HepG2 (cell line): ENCODE measurements at regions not wholly inside any gene's neighbourhood (a gene's known extent, or its start where the extent isn't known, plus 50 kb on each side); places are given as distances from the start of the nearest gene placed in this dataset.

Source experiments
- CEBPG ChIP-seq: IDR thresholded peaks from 2 replicates; pipeline ENCODE4 v1.6.1; 2016
- ELF4 ChIP-seq: sonication (generic); formaldehyde crosslinking; IDR thresholded peaks from 2 replicates; pipeline ENCODE4 v1.5.0; 2020; ENCODE audit warnings: missing genetic modification reagents, mild to moderate bottlenecking, moderate library complexity, borderline replicate concordance
- HOXD1 ChIP-seq: sonication (generic); formaldehyde crosslinking; IDR thresholded peaks from 2 replicates; pipeline ENCODE4 v1.5.0; 2020; ENCODE audit warnings: missing genetic modification reagents
- IKZF4 ChIP-seq: sonication (generic); formaldehyde crosslinking; IDR thresholded peaks from 2 replicates; pipeline ENCODE4 v1.5.1; 2020; ENCODE audit warnings: borderline replicate concordance, mild to moderate bottlenecking, low read depth, missing genetic modification reagents; ENCODE audit errors: not compliant biosample characterization
- MEIS1 ChIP-seq: sonication (generic); formaldehyde crosslinking; IDR thresholded peaks from 2 replicates; pipeline ENCODE4 v1.9.0; 2021; ENCODE audit warnings: mild to moderate bottlenecking, missing genetic modification reagents, moderate library complexity, borderline replicate concordance
- MXD4 ChIP-seq: IDR thresholded peaks from 2 replicates; pipeline ENCODE4 v1.6.1; 2016; ENCODE audit warnings: mild to moderate bottlenecking, missing biosample characterization, missing genetic modification reagents
- MZF1 ChIP-seq: sonication (generic); formaldehyde crosslinking; IDR thresholded peaks from 2 replicates; pipeline ENCODE4 v1.8.1; 2023; ENCODE audit warnings: mild to moderate bottlenecking, missing genetic modification reagents, borderline replicate concordance
- PHF8 ChIP-seq: sonication (generic); formaldehyde crosslinking; IDR thresholded peaks from 2 replicates; pipeline ENCODE4 v1.5.0; 2020; ENCODE audit warnings: missing genetic modification reagents
- REXO4 ChIP-seq: sonication (generic); formaldehyde crosslinking; IDR thresholded peaks from 2 replicates; pipeline ENCODE4 v1.8.0; 2022; ENCODE audit warnings: missing genetic modification reagents, mild to moderate bottlenecking, borderline replicate concordance
- SATB2 ChIP-seq: sonication (generic); formaldehyde crosslinking; IDR thresholded peaks from 2 replicates; pipeline ENCODE4 v1.5.0; 2020; ENCODE audit warnings: missing genetic modification reagents
- SMARCE1 ChIP-seq: fragments of 450-650 bp; IDR thresholded peaks from 2 replicates; pipeline ENCODE4 v1.6.1; 2017; ENCODE audit warnings: borderline replicate concordance
- SMC3 ChIP-seq: IDR thresholded peaks from 2 replicates; pipeline ENCODE4 v1.6.1; 2011; ENCODE audit warnings: low read length, improper control_type of control experiment
- THAP11 ChIP-seq: IDR thresholded peaks from 2 replicates; pipeline ENCODE4 v1.6.1; 2016; ENCODE audit warnings: missing biosample characterization, missing genetic modification reagents
- ZNF33A ChIP-seq: sonication (generic); formaldehyde crosslinking; IDR thresholded peaks from 2 replicates; pipeline ENCODE4 v1.5.1; 2020; ENCODE audit warnings: missing genetic modification reagents, mild to moderate bottlenecking, moderate library complexity, borderline replicate concordance
- ZNF879 ChIP-seq: sonication (generic); formaldehyde crosslinking; IDR thresholded peaks from 2 replicates; pipeline ENCODE4 v1.8.1; 2023; ENCODE audit warnings: missing genetic modification reagents
- ZSCAN22 ChIP-seq: sonication (generic); formaldehyde crosslinking; IDR thresholded peaks from 2 replicates; pipeline ENCODE4 v1.4.0; 2020; ENCODE audit warnings: mild to moderate bottlenecking, missing genetic modification reagents
- TF ChIP-seq, protein P1 (sequence below): sonication (generic); formaldehyde crosslinking; IDR thresholded peaks from 2 replicates; pipeline ENCODE4 v1.4.0; 2020; ENCODE audit warnings: mild to moderate bottlenecking, low read depth, missing genetic modification reagents
- TF ChIP-seq, protein P2 (sequence below): sonication (generic); formaldehyde crosslinking; IDR thresholded peaks from 2 replicates; pipeline ENCODE4 v1.4.0; 2020; ENCODE audit warnings: missing genetic modification reagents, low read depth, mild to moderate bottlenecking, borderline replicate concordance
- TF ChIP-seq, protein P3 (sequence below), 2 experiments: sonication (generic) in 1 of 2; formaldehyde crosslinking in 1 of 2; IDR thresholded peaks; 2 replicates each; pipeline versions ENCODE4 v1.5.1 to v1.6.1; 2011 to 2020; ENCODE audit warnings: borderline replicate concordance in 1 of 2, low read depth in 1 of 2, low read length in 1 of 2, mild to moderate bottlenecking in 1 of 2, missing genetic modification reagents in 1 of 2, moderate library complexity in 1 of 2
- TF ChIP-seq, protein P4 (sequence below): IDR thresholded peaks from 2 replicates; pipeline ENCODE4 v1.6.1; 2016; ENCODE audit warnings: mild to moderate bottlenecking
- TF ChIP-seq, protein P5 (sequence below): sonication (generic); formaldehyde crosslinking; IDR thresholded peaks from 2 replicates; pipeline ENCODE4 v1.5.0; 2020; ENCODE audit warnings: mild to moderate bottlenecking, missing genetic modification reagents, borderline replicate concordance

DNA sequence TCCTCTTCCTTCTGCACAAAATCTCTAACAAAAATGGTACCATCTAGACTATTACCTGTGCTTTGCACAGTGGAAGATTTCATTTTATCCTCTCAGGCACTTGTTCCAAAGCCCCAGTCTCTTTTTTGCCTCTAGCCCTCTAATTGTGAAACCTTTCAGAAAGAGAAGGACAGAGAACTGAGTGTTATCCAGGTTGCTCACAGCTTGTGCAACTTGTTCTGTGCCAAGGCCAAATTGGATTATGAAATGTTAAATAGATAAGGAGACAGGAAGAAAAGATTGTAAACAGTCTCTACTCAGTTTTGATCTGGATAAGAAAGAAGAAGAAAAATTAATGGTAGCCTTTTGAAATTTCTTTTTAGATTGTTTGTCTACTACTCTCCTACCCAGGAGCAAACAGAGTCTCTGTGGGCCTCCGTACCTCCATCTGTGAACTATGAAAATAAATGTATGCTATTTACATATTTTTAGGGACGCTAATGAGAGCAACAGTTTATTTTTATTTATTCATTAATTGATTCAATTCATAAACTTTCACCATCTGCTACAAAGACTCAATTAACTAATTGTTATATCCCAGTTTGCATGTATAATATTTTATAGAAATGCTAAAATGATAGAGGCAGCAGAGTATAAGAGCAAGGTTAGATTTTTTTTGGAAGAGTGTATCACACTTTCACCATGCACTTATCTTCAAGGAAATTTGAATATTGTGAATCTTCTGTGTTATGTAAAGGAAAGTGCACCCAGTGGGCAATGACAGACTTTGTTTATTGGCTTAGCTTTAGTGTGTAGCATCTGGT is 339.0 kb upstream of the ETAA1 start (continued):
- TF ChIP-seq, protein P1, sequence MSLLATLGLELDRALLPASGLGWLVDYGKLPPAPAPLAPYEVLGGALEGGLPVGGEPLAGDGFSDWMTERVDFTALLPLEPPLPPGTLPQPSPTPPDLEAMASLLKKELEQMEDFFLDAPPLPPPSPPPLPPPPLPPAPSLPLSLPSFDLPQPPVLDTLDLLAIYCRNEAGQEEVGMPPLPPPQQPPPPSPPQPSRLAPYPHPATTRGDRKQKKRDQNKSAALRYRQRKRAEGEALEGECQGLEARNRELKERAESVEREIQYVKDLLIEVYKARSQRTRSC (CRISPR knock-in tag), result no peak
- TF ChIP-seq MZF1 (CRISPR knock-in tag) (no peak), THAP11 (peak; percentile 46; the same call in 1 of the 2 replicates), SATB2 (CRISPR knock-in tag) (no peak), ZSCAN22 (CRISPR knock-in tag) (no peak), REXO4 (CRISPR knock-in tag) (no peak), ZNF879 (CRISPR knock-in tag) (no peak), SMC3 (peak; percentile 40; the same call in 1 of the 2 replicates), IKZF4 (CRISPR knock-in tag) (no peak), CEBPG (CRISPR knock-in tag) (peak; percentile 93), MEIS1 (no peak), MXD4 (CRISPR knock-in tag) (no peak; the same call in 1 of the 2 replicates), ELF4 (CRISPR knock-in tag) (no peak), PHF8 (CRISPR knock-in tag) (peak; percentile 46; the same call in 1 of the 2 replicates), SMARCE1 (no peak), ZNF33A (no peak), HOXD1 (CRISPR knock-in tag) (no peak)
- TF ChIP-seq, protein P2, sequence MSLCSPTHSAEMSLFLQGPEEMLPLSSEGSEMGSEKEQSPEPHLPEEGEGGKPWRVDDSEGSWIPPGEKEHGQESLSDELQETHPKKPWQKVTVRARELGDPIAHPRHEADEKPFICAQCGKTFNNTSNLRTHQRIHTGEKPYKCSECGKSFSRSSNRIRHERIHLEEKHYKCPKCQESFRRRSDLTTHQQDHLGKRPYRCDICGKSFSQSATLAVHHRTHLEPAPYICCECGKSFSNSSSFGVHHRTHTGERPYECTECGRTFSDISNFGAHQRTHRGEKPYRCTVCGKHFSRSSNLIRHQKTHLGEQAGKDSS (CRISPR knock-in tag), result no peak
- TF ChIP-seq, protein P3, sequence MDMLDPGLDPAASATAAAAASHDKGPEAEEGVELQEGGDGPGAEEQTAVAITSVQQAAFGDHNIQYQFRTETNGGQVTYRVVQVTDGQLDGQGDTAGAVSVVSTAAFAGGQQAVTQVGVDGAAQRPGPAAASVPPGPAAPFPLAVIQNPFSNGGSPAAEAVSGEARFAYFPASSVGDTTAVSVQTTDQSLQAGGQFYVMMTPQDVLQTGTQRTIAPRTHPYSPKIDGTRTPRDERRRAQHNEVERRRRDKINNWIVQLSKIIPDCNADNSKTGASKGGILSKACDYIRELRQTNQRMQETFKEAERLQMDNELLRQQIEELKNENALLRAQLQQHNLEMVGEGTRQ (IDR thresholded peaks at IDR 0.05; ENCODE audit: low read depth, low read length), result no peak
- TF ChIP-seq, protein P3 (CRISPR knock-in tag; IDR thresholded peaks at IDR 0.05; ENCODE audit: borderline replicate concordance), result no peak
- TF ChIP-seq, protein P4, sequence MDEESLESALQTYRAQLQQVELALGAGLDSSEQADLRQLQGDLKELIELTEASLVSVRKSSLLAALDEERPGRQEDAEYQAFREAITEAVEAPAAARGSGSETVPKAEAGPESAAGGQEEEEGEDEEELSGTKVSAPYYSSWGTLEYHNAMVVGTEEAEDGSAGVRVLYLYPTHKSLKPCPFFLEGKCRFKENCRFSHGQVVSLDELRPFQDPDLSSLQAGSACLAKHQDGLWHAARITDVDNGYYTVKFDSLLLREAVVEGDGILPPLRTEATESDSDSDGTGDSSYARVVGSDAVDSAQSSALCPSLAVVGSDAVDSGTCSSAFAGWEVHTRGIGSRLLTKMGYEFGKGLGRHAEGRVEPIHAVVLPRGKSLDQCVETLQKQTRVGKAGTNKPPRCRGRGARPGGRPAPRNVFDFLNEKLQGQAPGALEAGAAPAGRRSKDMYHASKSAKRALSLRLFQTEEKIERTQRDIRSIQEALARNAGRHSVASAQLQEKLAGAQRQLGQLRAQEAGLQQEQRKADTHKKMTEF (CRISPR knock-in tag), result peak; percentile 50; the same call in 1 of the 2 replicates
- TF ChIP-seq, protein P5, sequence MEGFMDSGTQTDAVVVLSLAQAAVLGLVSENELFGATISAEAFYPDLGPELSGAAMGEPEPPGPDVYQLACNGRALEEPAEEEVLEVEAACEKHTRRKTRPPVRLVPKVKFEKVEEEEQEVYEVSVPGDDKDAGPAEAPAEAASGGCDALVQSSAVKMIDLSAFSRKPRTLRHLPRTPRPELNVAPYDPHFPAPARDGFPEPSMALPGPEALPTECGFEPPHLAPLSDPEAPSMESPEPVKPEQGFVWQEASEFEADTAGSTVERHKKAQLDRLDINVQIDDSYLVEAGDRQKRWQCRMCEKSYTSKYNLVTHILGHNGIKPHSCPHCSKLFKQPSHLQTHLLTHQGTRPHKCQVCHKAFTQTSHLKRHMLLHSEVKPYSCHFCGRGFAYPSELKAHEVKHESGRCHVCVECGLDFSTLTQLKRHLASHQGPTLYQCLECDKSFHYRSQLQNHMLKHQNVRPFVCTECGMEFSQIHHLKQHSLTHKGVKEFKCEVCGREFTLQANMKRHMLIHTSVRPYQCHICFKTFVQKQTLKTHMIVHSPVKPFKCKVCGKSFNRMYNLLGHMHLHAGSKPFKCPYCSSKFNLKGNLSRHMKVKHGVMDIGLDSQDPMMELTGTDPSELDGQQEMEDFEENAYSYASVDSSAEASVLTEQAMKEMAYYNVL, result peak; percentile 96
